Colonic mucosa (tissue), 4 donors: ENCODE measurements at regions not wholly inside any gene's neighbourhood (a gene's known extent, or its start where the extent isn't known, plus 50 kb on each side); places are given as distances from the start of the nearest gene placed in this dataset.

Experiments used
- DNase-seq: peaks from one replicate; pipeline ENCODE4 v3.0.0-alpha.2; 2020
- H3K27ac ChIP-seq: fragments of 200-600 bp; one replicate; pipeline ENCODE4 v1.8.0; 2021
- H3K27me3 ChIP-seq: fragments of 200-600 bp; one replicate; pipeline ENCODE4 v1.8.0; 2021
- H3K36me3 ChIP-seq: fragments of 200-600 bp; one replicate; pipeline ENCODE4 v1.8.0; 2021
- H3K4me1 ChIP-seq: fragments of 200-600 bp; one replicate; pipeline ENCODE4 v1.8.0; 2021; ENCODE audit warnings: mild to moderate bottlenecking
- H3K4me3 ChIP-seq: fragments of 200-600 bp; one replicate; pipeline ENCODE4 v1.8.0; 2021
- H3K9ac ChIP-seq, 2 donors: one replicate each; pipeline ENCODE4 v1.7.0; 2013; ENCODE audit warnings: control low read depth in 2 of 2, low read depth in 2 of 2, low read length in 2 of 2
- H3K9me3 ChIP-seq: fragments of 200-600 bp; one replicate; pipeline ENCODE4 v1.8.0; 2021
- CTCF ChIP-seq: fragments of 200-600 bp; IDR thresholded peaks from one replicate; pipeline ENCODE4 v1.8.0; 2022; ENCODE audit warnings: antibody characterized with exemption, mild to moderate bottlenecking
- intact Hi-C: fragments of 100-400 bp; cut with DNase I; formaldehyde crosslinking; loops from one replicate; pipeline ENCODE4 v1.14.1; 2022
- donor health status: healthy.
- donor health status: DM: no; HTN: no; CAD: no.
- donor health status: DM: no; HTN: no; CAD: no.

GRCh38 chr6:4435981-4436445, 300.6 kb upstream of the ECI2 start:
- intact Hi-C loops: no loop called here
- no peak overlapping the region for H3K27ac ChIP-seq
- DNase-seq: no peak

GRCh38 chr6:4434655-4435054, 299.3 kb upstream of the ECI2 start:
- Histone ChIP-seq H3K27ac (no peak overlapping the region), H3K27me3 (no peaks in the 10 kb centered on the region), H3K9ac (no peak overlapping the region), H3K4me1 (no peaks in the 10 kb centered on the region), H3K36me3 (no peaks in the 10 kb centered on the region), H3K9me3 (no peaks in the 10 kb centered on the region), H3K4me3 (no peak overlapping the region)
- no peak for DNase-seq
- intact Hi-C loops: no loop called here
- no peak for TF ChIP-seq CTCF

More at GRCh38 chr6:4435981-4436445, 300.6 kb upstream of the ECI2 start:
- TF ChIP-seq CTCF: no peak
- Histone ChIP-seq H3K9ac (no peak overlapping the region), H3K4me1 (no peaks in the 10 kb centered on the region), H3K4me3 (no peak overlapping the region), H3K36me3 (no peaks in the 10 kb centered on the region), H3K9me3 (no peaks in the 10 kb centered on the region), H3K27me3 (no peaks in the 10 kb centered on the region)

GRCh38 chr6:4433199-4433598, 297.8 kb upstream of the ECI2 start:
- Histone ChIP-seq H3K9ac (no peak overlapping the region), H3K27ac (no peak overlapping the region), H3K4me1 (no peaks in the 10 kb centered on the region), H3K4me3 (no peak overlapping the region), H3K27me3 (no peaks in the 10 kb centered on the region), H3K36me3 (no peaks in the 10 kb centered on the region), H3K9me3 (no peaks in the 10 kb centered on the region)
- TF ChIP-seq CTCF: no peak
- intact Hi-C loops: no loop called here
- DNase-seq: no peak

GRCh38 chr6:4426968-4427367, 291.6 kb upstream of the ECI2 start:
- H3K9me3 ChIP-seq: no peaks in the 10 kb centered on the region
- TF ChIP-seq CTCF: no peak
- H3K4me3 ChIP-seq: no peak overlapping the region
- H3K4me1 ChIP-seq: no peaks in the 10 kb centered on the region
- no peak overlapping the region for H3K9ac ChIP-seq
- intact Hi-C loops: no loop called here
- DNase-seq: no peak
- no peaks in the 10 kb centered on the region for H3K36me3 ChIP-seq
- no peak overlapping the region for H3K27ac ChIP-seq
- H3K27me3 ChIP-seq: no peaks in the 10 kb centered on the region

- no peaks in the 10 kb centered on the region for H3K4me1 ChIP-seq
- H3K9ac ChIP-seq: no peak overlapping the region
- H3K36me3 ChIP-seq: no peaks in the 10 kb centered on the region
- H3K9me3 ChIP-seq: no peaks in the 10 kb centered on the region
- H3K4me3 ChIP-seq: no peak overlapping the region
- DNase-seq: no peak
- no peak overlapping the region for H3K27ac ChIP-seq
- intact Hi-C loops: no loop called here
- TF ChIP-seq CTCF: no peak
- no peaks in the 10 kb centered on the region for H3K27me3 ChIP-seq
Observed at GRCh38 chr6:4421837-4422236, 286.5 kb upstream of the ECI2 start.
